Loucy (cell line): ENCODE measurements at regions not wholly inside any gene's neighbourhood (a gene's known extent, or its start where the extent isn't known, plus 50 kb on each side); places are given as distances from the start of the nearest gene placed in this dataset.

Source experiments
- H2AFZ ChIP-seq: fragments of 200-600 bp; sonication (generic); 2 replicates; pipeline ENCODE4 v1.6.0; 2016; ENCODE audit warnings: antibody characterized with exemption, mild to moderate bottlenecking, low read length, moderate library complexity
- H3F3A ChIP-seq: fragments of 200-600 bp; 2 replicates; pipeline ENCODE4 v1.6.0; 2016; ENCODE audit warnings: antibody characterized with exemption, low read depth, mild to moderate bottlenecking
- H3K27me3 ChIP-seq: fragments of 200-600 bp; sonication (generic); 2 replicates; pipeline ENCODE4 v1.6.1; 2014; ENCODE audit warnings: low read length, mild to moderate bottlenecking; ENCODE audit not compliant: insufficient read depth, poor library complexity, severe bottlenecking
- H3K36me3 ChIP-seq: fragments of 200-600 bp; sonication (generic); 2 replicates; pipeline ENCODE4 v1.6.1; 2016; ENCODE audit warnings: low read length; ENCODE audit not compliant: insufficient read depth
- H3K4me1 ChIP-seq: fragments of 200-600 bp; sonication (generic); 2 replicates; pipeline ENCODE4 v1.5.1; 2014; ENCODE audit warnings: low read length, mild to moderate bottlenecking; ENCODE audit not compliant: insufficient read depth, poor library complexity, severe bottlenecking
- H3K4me2 ChIP-seq: fragments of 200-600 bp; sonication (generic); 2 replicates; pipeline ENCODE4 v1.6.0; 2014; ENCODE audit warnings: antibody characterized with exemption, low read length, low read depth, mild to moderate bottlenecking; ENCODE audit not compliant: poor library complexity, severe bottlenecking
- H3K4me3 ChIP-seq: fragments of 200-600 bp; sonication (generic); 2 replicates; pipeline ENCODE4 v1.5.1; 2014; ENCODE audit warnings: low read length, mild to moderate bottlenecking, mixed read lengths; ENCODE audit not compliant: poor library complexity, severe bottlenecking
- H3K79me2 ChIP-seq: fragments of 200-600 bp; sonication (generic); 2 replicates; pipeline ENCODE4 v1.6.1; 2014; ENCODE audit warnings: low read length; ENCODE audit not compliant: insufficient read depth
- H3K9ac ChIP-seq: fragments of 200-600 bp; sonication (generic); 2 replicates; pipeline ENCODE4 v1.6.0; 2014; ENCODE audit warnings: mild to moderate bottlenecking, low read depth, low read length, moderate library complexity; ENCODE audit not compliant: poor library complexity, severe bottlenecking
- H3K9me2 ChIP-seq: fragments of 200-600 bp; sonication (generic); replicated peaks from 2 replicates; pipeline ENCODE4 v1.6.1; 2016; ENCODE audit warnings: low read depth, low read length, mixed read lengths
- H3K9me3 ChIP-seq: fragments of 200-600 bp; sonication (generic); 2 replicates; pipeline ENCODE4 v1.6.1; 2014; ENCODE audit warnings: mild to moderate bottlenecking, antibody characterized with exemption, low read length, low read depth; ENCODE audit not compliant: insufficient read depth
- H4K20me1 ChIP-seq: fragments of 200-600 bp; sonication (generic); 2 replicates; pipeline ENCODE4 v1.6.0; 2014; ENCODE audit warnings: antibody characterized with exemption, low read length, mild to moderate bottlenecking; ENCODE audit not compliant: insufficient read depth, poor library complexity, severe bottlenecking
- EZH2phosphoT487 ChIP-seq: fragments of 200-600 bp; IDR thresholded peaks from 2 replicates; pipeline ENCODE4 v1.6.1; 2018; ENCODE audit warnings: antibody characterized with exemption, mild to moderate bottlenecking, moderate library complexity, borderline replicate concordance
- TF ChIP-seq, protein P1 (sequence below): fragments of 200-600 bp; sonication (generic); conservative IDR thresholded peaks from 2 replicates; pipeline ENCODE4 v1.5.1; 2014; ENCODE audit warnings: mild to moderate bottlenecking, antibody characterized with exemption, low read length

DNA sequence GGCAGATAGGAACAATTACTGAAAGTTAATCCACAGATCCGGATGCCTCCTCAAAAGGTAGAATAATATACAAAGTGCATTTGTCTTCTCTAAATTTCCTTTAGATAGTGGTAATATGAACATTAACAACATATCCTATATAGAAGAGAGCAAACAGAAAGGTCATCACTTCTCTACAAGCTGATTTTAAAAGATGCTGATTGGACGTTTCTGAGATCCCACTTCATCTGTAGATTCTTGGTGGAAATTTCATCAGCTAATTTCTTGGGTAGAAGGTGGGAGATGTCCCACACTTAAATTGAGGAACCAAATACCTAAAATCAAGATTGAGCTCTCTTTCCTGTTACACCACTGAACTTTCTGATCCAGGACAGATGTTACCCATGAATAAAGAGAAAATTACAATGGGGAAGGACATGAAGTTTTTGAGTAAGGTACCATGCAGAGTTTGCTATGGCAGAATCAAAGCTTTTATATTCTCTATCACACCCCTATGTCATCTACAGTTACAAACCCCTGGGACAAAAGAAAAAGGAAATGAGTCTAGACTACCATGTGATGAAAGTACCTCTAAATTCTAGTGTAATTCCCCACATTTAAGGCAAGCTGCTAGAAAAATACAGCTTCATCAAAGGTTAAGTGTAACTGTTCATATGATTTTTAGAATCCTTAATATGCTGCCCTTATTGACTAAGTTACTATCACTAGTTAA is 189.2 kb upstream of the SETMAR start:
- no peak for TF ChIP-seq EZH2phosphoT487
- TF ChIP-seq, protein P1, sequence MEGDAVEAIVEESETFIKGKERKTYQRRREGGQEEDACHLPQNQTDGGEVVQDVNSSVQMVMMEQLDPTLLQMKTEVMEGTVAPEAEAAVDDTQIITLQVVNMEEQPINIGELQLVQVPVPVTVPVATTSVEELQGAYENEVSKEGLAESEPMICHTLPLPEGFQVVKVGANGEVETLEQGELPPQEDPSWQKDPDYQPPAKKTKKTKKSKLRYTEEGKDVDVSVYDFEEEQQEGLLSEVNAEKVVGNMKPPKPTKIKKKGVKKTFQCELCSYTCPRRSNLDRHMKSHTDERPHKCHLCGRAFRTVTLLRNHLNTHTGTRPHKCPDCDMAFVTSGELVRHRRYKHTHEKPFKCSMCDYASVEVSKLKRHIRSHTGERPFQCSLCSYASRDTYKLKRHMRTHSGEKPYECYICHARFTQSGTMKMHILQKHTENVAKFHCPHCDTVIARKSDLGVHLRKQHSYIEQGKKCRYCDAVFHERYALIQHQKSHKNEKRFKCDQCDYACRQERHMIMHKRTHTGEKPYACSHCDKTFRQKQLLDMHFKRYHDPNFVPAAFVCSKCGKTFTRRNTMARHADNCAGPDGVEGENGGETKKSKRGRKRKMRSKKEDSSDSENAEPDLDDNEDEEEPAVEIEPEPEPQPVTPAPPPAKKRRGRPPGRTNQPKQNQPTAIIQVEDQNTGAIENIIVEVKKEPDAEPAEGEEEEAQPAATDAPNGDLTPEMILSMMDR = no peak
- H3K36me3 ChIP-seq = no peaks in the 10 kb centered on the region
- H3K9ac ChIP-seq = no peak overlapping the region

DNA sequence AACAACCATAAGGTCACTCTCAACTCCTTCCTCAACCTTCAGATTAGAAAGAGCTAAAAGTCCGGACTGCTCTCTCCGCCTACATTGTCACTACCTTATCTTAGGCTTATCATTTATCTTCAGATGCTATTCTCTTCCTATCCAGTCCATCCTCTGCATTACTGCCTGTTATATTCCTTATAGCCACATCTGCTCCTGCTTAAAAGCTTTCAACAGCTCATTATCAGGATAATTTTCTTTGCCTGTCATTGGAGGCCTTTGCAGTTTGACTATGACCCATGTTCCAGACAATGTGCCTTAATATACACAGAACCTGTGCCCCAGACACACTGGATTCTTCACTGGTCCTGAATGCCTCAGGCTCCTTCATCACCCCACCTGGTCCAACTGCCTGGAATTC is 184.1 kb upstream of the SETMAR start:
- H3K4me1 ChIP-seq = no peaks in the 10 kb centered on the region
- no peaks in the 10 kb centered on the region for H3K9me3 ChIP-seq
- no peak overlapping the region for H2AFZ ChIP-seq
- H3K4me3 ChIP-seq = no peak overlapping the region
- no peak overlapping the region for H3K9ac ChIP-seq
- H3K4me2 ChIP-seq = no peak overlapping the region
- no peaks in the 10 kb centered on the region for H3F3A ChIP-seq
- no peaks in the 10 kb centered on the region for H3K36me3 ChIP-seq
- TF ChIP-seq, protein P1 = no peak
- no peak for TF ChIP-seq EZH2phosphoT487
- H3K27me3 ChIP-seq = no peaks in the 10 kb centered on the region
- H3K9me2 ChIP-seq = no peaks in the 10 kb centered on the region
- no peaks in the 10 kb centered on the region for H4K20me1 ChIP-seq
- H3K79me2 ChIP-seq = no peaks in the 10 kb centered on the region

More for the DNA sequence above, 189.2 kb upstream of the SETMAR start:
- Histone ChIP-seq H3K27me3 (no peaks in the 10 kb centered on the region), H3F3A (no peaks in the 10 kb centered on the region), H4K20me1 (no peaks in the 10 kb centered on the region), H3K4me1 (no peaks in the 10 kb centered on the region), H3K79me2 (no peaks in the 10 kb centered on the region), H3K4me3 (no peak overlapping the region), H3K4me2 (no peak overlapping the region), H2AFZ (no peak overlapping the region), H3K9me3 (no peaks in the 10 kb centered on the region), H3K9me2 (no peaks in the 10 kb centered on the region)

- Histone ChIP-seq H3K9ac (no peak overlapping the region), H3K4me2 (no peak overlapping the region), H3K4me3 (no peak overlapping the region), H3K9me3 (no peaks in the 10 kb centered on the region), H3K9me2 (no peaks in the 10 kb centered on the region), H3K79me2 (no peaks in the 10 kb centered on the region), H3K4me1 (peaks cover 5% of the 10 kb centered on the region), H3K36me3 (no peaks in the 10 kb centered on the region), H2AFZ (no peak overlapping the region), H3F3A (no peaks in the 10 kb centered on the region), H3K27me3 (no peaks in the 10 kb centered on the region), H4K20me1 (no peaks in the 10 kb centered on the region)
- no peak for TF ChIP-seq EZH2phosphoT487
- TF ChIP-seq, protein P1 = no peak
These were observed 177.6 kb upstream of the SETMAR start for GRCh38 chr3:4125576-4125975.
